HUES6 (cell line): ENCODE measurements at regions not wholly inside any gene's neighbourhood (a gene's known extent, or its start where the extent isn't known, plus 50 kb on each side); places are given as distances from the start of the nearest gene placed in this dataset.

Source experiments
- H3K27ac ChIP-seq: 2 replicates; pipeline ENCODE4 v1.7.0; 2013; ENCODE audit warnings: low read depth, mild to moderate bottlenecking, low read length, inconsistent platforms
- H3K27me3 ChIP-seq: 2 replicates; pipeline ENCODE4 v1.6.1; 2013; ENCODE audit warnings: low read length; ENCODE audit not compliant: control insufficient read depth, insufficient read depth
- H3K36me3 ChIP-seq: 2 replicates; pipeline ENCODE4 v1.6.1; 2013; ENCODE audit warnings: low read length; ENCODE audit not compliant: control insufficient read depth, insufficient read depth
- H3K4me1 ChIP-seq: 2 replicates; pipeline ENCODE4 v1.6.1; 2013; ENCODE audit warnings: low read length; ENCODE audit not compliant: control insufficient read depth, insufficient read depth
- H3K4me3 ChIP-seq: 2 replicates; pipeline ENCODE4 v1.5.1; 2013; ENCODE audit warnings: low read depth, low read length
- H3K9ac ChIP-seq: one replicate; pipeline ENCODE4 v1.6.1; 2013; ENCODE audit warnings: mild to moderate bottlenecking, low read length
- H3K9me3 ChIP-seq: 2 replicates; pipeline ENCODE4 v1.6.1; 2013; ENCODE audit warnings: low read depth, low read length; ENCODE audit not compliant: control insufficient read depth, insufficient read depth

GRCh38 chr18:78085241-78086185 is 835.9 kb downstream of the GALR1 start:
- Histone ChIP-seq H3K4me1 (0 out of 2 replicates have a peak, but pooled peaks cover 11% of the 10 kb centered on the region), H3K36me3 (no peaks in the 10 kb centered on the region), H3K9me3 (no peaks in the 10 kb centered on the region)

DNA sequence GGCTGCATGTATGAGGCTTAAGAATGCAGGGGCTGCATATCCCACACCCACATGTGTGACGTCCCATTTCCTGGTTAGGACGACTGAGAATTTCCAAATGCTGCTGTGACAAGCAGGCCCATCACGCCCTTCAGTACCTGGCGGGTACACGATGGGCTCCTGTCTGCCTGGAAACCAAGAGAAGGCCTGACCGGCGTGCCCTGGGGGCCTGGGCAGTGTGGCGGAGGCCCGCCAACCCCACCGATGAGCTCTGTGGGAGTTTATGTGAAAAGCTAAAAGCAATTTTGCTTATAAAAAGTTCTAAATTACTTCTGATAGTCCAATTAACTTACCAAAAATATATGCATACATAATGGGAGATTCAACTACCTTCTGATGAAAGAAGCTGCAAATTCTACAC is 837.3 kb downstream of the GALR1 start:
- Histone ChIP-seq H3K9ac (no peak overlapping the region), H3K27ac (no peak overlapping the region), H3K9me3 (no peaks in the 10 kb centered on the region), H3K36me3 (no peaks in the 10 kb centered on the region), H3K4me1 (0 out of 2 replicates have a peak, but pooled peaks cover 11% of the 10 kb centered on the region), H3K27me3 (no peaks in the 10 kb centered on the region), H3K4me3 (no peak overlapping the region)

More at GRCh38 chr18:78085241-78086185, 835.9 kb downstream of the GALR1 start:
- Histone ChIP-seq H3K27me3 (no peaks in the 10 kb centered on the region), H3K9ac (no peak overlapping the region), H3K27ac (no peak overlapping the region), H3K4me3 (no peak overlapping the region)

GRCh38 chr18:78087338-78087737 is 837.7 kb downstream of the GALR1 start:
- no peak overlapping the region for H3K9ac ChIP-seq
- H3K36me3 ChIP-seq, result no peaks in the 10 kb centered on the region
- H3K27me3 ChIP-seq, result no peaks in the 10 kb centered on the region
- no peaks in the 10 kb centered on the region for H3K9me3 ChIP-seq
- H3K27ac ChIP-seq, result no peak overlapping the region
- H3K4me3 ChIP-seq, result no peak overlapping the region
- H3K4me1 ChIP-seq, result 0 out of 2 replicates have a peak, but pooled peaks cover 11% of the 10 kb centered on the region

DNA sequence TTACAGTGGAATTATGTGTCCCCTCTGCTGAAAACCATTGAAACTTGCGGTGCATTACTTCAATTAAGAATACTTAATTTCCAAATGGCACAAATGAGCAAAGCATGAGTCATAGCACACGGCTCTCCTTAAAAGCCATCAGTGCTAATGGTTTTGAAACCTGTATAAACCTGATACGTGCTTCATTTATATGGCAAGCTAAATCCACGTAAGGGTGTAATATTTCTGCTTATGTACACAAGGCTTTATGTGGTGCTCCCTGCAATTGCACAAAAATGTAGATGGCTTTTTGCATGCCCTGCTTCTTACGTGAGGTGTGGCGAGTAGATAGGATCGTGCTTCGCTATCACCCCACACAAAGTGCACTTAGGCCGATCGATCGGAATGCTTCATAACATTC is 840.9 kb downstream of the GALR1 start:
- Histone ChIP-seq H3K27me3 (no peaks in the 10 kb centered on the region), H3K9ac (no peak overlapping the region), H3K9me3 (no peaks in the 10 kb centered on the region), H3K27ac (no peak overlapping the region), H3K36me3 (no peaks in the 10 kb centered on the region), H3K4me3 (no peak overlapping the region), H3K4me1 (peaks cover 9% of the 10 kb centered on the region; the same call in 1 of the 2 replicates)

DNA sequence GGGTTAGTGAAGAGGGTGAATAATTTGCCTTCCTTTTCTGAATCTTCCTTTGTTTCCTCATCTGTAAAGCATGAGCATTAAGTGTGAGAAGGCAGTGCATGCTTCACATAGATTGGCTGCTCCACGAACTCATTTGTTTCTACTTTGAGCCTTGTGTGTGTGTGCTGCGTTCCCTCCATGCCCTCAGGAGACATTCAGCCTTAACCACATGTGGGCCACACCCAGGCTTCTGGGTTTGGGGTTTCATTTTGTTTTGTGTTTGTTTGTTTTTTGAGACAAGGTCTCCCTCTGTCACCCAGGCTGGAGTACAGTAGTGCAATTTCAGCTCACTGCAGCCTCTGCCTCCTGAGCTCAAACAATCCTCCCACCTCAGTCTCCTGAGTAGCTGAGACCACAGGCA is 843.3 kb downstream of the GALR1 start:
- no peaks in the 10 kb centered on the region for H3K36me3 ChIP-seq
- H3K4me3 ChIP-seq, result no peak overlapping the region
- no peak overlapping the region for H3K27ac ChIP-seq
- no peak overlapping the region for H3K9ac ChIP-seq
- H3K27me3 ChIP-seq, result no peaks in the 10 kb centered on the region
- H3K4me1 ChIP-seq, result peaks cover 9% of the 10 kb centered on the region; the same call in 1 of the 2 replicates
- peaks cover 11% of the 10 kb centered on the region for H3K9me3 ChIP-seq

GRCh38 chr18:78099979-78100588 is 850.4 kb downstream of the GALR1 start:
- Histone ChIP-seq H3K27ac (no peak overlapping the region), H3K9ac (no peak overlapping the region), H3K9me3 (peaks cover 34% of the 10 kb centered on the region), H3K4me3 (no peak overlapping the region), H3K4me1 (peaks cover under 1% of the 10 kb centered on the region; the same call in 1 of the 2 replicates), H3K36me3 (no peaks in the 10 kb centered on the region), H3K27me3 (no peaks in the 10 kb centered on the region)

- Histone ChIP-seq H3K9me3 (peaks cover 34% of the 10 kb centered on the region), H3K27me3 (no peaks in the 10 kb centered on the region), H3K27ac (no peak overlapping the region), H3K9ac (no peak overlapping the region), H3K36me3 (no peaks in the 10 kb centered on the region), H3K4me1 (no peaks in the 10 kb centered on the region), H3K4me3 (no peak overlapping the region)
These were observed 851.4 kb downstream of the GALR1 start for GRCh38 chr18:78101091-78101490.

DNA sequence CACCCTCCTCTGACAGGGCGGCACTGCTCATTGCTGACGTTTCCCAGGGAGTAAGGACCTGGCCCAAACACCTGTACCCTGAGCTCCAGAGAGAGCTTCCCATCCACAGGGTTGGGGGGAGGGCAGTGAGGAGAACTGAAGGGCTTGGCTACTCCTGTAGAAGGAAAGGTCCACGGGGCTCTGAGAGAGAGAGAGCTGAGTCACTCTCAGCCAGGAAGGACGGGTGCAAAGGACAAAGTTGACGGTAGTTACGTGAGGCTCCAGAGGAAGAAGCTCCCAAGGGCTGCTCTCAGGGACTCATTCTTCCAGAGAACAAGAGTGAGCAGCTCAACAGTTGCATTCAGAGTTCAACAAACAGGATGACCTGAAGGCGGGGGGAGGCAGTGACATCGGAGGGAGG is 852.5 kb downstream of the GALR1 start:
- no peaks in the 10 kb centered on the region for H3K27me3 ChIP-seq
- no peak overlapping the region for H3K4me3 ChIP-seq
- H3K9ac ChIP-seq, result no peak overlapping the region
- peaks cover 29% of the 10 kb centered on the region for H3K9me3 ChIP-seq
- H3K27ac ChIP-seq, result no peak overlapping the region
- no peaks in the 10 kb centered on the region for H3K36me3 ChIP-seq
- no peaks in the 10 kb centered on the region for H3K4me1 ChIP-seq

- no peak overlapping the region for H3K27ac ChIP-seq
- no peak overlapping the region for H3K4me3 ChIP-seq
These were observed 856.0 kb downstream of the GALR1 start for GRCh38 chr18:78105611-78106010.

GRCh38 chr18:78106946-78107345 is 857.3 kb downstream of the GALR1 start:
- H3K4me1 ChIP-seq, result no peaks in the 10 kb centered on the region
- no peak overlapping the region for H3K27ac ChIP-seq
- H3K9ac ChIP-seq, result no peak overlapping the region
- no peaks in the 10 kb centered on the region for H3K27me3 ChIP-seq
- no peaks in the 10 kb centered on the region for H3K36me3 ChIP-seq
- no peak overlapping the region for H3K4me3 ChIP-seq
- H3K9me3 ChIP-seq, result peaks cover 18% of the 10 kb centered on the region

More at GRCh38 chr18:78105611-78106010, 856.0 kb downstream of the GALR1 start:
- Histone ChIP-seq H3K9me3 (peaks cover 22% of the 10 kb centered on the region), H3K4me1 (no peaks in the 10 kb centered on the region), H3K9ac (no peak overlapping the region), H3K27me3 (no peaks in the 10 kb centered on the region), H3K36me3 (no peaks in the 10 kb centered on the region)

DNA sequence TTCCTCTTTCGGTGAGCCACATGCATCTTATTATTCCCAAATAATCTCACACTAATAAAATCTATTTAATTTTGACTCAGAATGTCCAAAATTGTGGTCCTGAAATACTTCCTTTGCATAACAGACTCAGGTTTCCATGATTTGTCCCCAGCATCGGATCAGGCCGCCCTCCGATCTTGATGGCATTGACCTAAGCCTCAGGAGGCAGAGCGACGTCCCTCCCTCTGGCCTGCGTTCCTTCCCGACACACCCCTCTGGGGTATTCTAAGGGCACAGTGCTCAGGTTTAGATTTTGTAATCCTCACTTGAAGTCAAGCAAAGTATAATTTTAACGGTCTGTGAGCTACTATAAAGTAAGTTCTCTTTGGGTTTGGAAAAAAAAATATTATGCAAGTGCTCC is 857.7 kb downstream of the GALR1 start:
- no peak overlapping the region for H3K27ac ChIP-seq
- H3K9me3 ChIP-seq, result peaks cover 14% of the 10 kb centered on the region
- no peaks in the 10 kb centered on the region for H3K36me3 ChIP-seq
- no peak overlapping the region for H3K4me3 ChIP-seq
- no peaks in the 10 kb centered on the region for H3K4me1 ChIP-seq
- H3K9ac ChIP-seq, result no peak overlapping the region
- no peaks in the 10 kb centered on the region for H3K27me3 ChIP-seq
